Breast epithelium (tissue), 4 donors: ENCODE measurements at regions not wholly inside any gene's neighbourhood (a gene's known extent, or its start where the extent isn't known, plus 50 kb on each side); places are given as distances from the start of the nearest gene placed in this dataset.
A peak's percentile ranks its signal among the peaks of the same experiment; 100 is the strongest.
"Not testable (repeated sequence)": the region's sequence is repeated elsewhere in the genome, so short reads cannot be mapped to it uniquely, and the experiment has no call there.

Source experiments
- DNase-seq, 2 donors: peaks; one replicate each; pipeline ENCODE4 v3.0.0-alpha.2; 2019; ENCODE audit warnings: low spot score in 2 of 2
- H3K27ac ChIP-seq, 2 donors: fragments of 200-600 bp; sonication (generic) in 1 of 2; one replicate each; pipeline ENCODE4 v1.5.1; 2016 to 2019; ENCODE audit warnings: mild to moderate bottlenecking in 1 of 2
- H3K27me3 ChIP-seq, 2 donors: fragments of 200-600 bp; sonication (generic) in 1 of 2; one replicate each; pipeline versions ENCODE4 v1.5.1 to v1.6.0; 2017 to 2019; ENCODE audit warnings: control low read depth in 1 of 2, mild to moderate bottlenecking in 1 of 2
- H3K36me3 ChIP-seq: fragments of 200-600 bp; one replicate; pipeline ENCODE4 v1.5.1; 2019
- H3K4me1 ChIP-seq, 2 donors: fragments of 200-600 bp; sonication (generic); one replicate each; pipeline ENCODE4 v1.5.1; 2016 to 2019; ENCODE audit warnings: control low read depth in 1 of 2
- H3K4me3 ChIP-seq, 3 donors: fragments of 200-600 bp; sonication (generic); 1 replicate in 2 of 3; 2 replicates in 1 of 3; pipeline ENCODE4 v1.5.1; 2016 to 2019; ENCODE audit warnings: mild to moderate bottlenecking in 3 of 3, moderate library complexity in 2 of 3
- H3K9me3 ChIP-seq, 2 donors: fragments of 200-600 bp; sonication (generic) in 1 of 2; one replicate each; pipeline ENCODE4 v1.5.1; 2016 to 2019; ENCODE audit warnings: control low read depth in 1 of 2
- intact Hi-C: fragments of 100-400 bp; cut with DNase I; formaldehyde crosslinking; loops from one replicate; pipeline ENCODE4 v1.15.1; 2023; ENCODE audit warnings: low total_unique reads

GRCh38 chr9:61817127-61817705 is 627.4 kb downstream of the SPATA31A7 start:
- H3K9me3 ChIP-seq, H3K4me1 ChIP-seq, H3K36me3 ChIP-seq, H3K27me3 ChIP-seq, H3K4me3 ChIP-seq, DNase-seq, H3K27ac ChIP-seq, intact Hi-C loops: not testable (repeated sequence)

- H3K9me3 ChIP-seq, H3K36me3 ChIP-seq, H3K27me3 ChIP-seq, intact Hi-C loops, H3K4me1 ChIP-seq: not testable (repeated sequence)
- peak overlapping the region; percentile 5 to 54 for H3K27ac ChIP-seq
- peak; percentile 82 to 88 for DNase-seq
- peak overlapping the region; percentile 25 to 58 (median 45) for H3K4me3 ChIP-seq
These were observed 663.9 kb downstream of the SPATA31A7 start for GRCh38 chr9:61853624-61854259.

GRCh38 chr9:61854260-61854640 is 664.4 kb downstream of the SPATA31A7 start:
- Histone ChIP-seq H3K27ac (peak overlapping the region; percentile 5 to 54), H3K4me3 (peak overlapping the region; percentile 25 to 58 (median 45))
- H3K27me3 ChIP-seq, H3K9me3 ChIP-seq, H3K4me1 ChIP-seq, intact Hi-C loops, H3K36me3 ChIP-seq: not testable (repeated sequence)
- peak in 1 of 2 donors; percentile 42 for DNase-seq

GRCh38 chr9:61856283-61856682 is 666.4 kb downstream of the SPATA31A7 start:
- H3K36me3 ChIP-seq, H3K27me3 ChIP-seq, H3K27ac ChIP-seq, H3K9me3 ChIP-seq, H3K4me1 ChIP-seq, H3K4me3 ChIP-seq, intact Hi-C loops, DNase-seq: not testable (repeated sequence)

DNA sequence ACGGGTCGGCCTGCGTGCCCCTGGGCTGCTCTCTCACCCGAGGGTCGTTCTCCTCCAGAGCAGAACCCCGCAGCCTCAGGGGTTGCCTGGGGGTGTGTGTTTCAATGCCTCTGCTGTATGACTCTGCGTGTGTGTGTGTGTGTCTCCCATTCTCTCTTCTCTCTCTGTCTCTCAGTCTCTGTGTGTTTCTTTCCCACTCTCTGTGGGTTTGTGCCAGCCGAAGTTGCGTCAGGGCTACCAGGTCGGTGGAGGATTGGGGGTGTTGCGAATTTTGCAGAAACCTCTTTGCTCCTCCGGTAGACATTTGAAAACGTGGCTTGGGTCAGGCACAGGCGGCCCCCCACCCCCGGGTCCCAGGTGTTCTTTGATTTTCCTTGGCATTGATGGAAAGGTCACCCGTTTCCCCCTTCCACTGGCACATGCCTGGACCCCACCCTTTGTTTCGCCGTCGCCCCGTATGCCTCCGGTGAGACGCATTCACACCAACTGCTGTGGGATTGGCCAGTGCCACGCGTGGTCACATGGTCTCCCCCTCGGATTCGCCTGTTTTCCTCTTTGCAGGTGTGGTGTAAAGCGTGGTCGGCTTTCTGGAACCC is 667.1 kb downstream of the SPATA31A7 start:
- intact Hi-C loops, H3K4me1 ChIP-seq, H3K36me3 ChIP-seq, H3K9me3 ChIP-seq, H3K4me3 ChIP-seq, H3K27ac ChIP-seq, H3K27me3 ChIP-seq: not testable (repeated sequence)
- DNase-seq, result peak in 1 of 2 donors; percentile 54

GRCh38 chr9:61857709-61858351 is 668.0 kb downstream of the SPATA31A7 start:
- H3K9me3 ChIP-seq, H3K27ac ChIP-seq, H3K36me3 ChIP-seq, H3K27me3 ChIP-seq, DNase-seq, intact Hi-C loops, H3K4me1 ChIP-seq, H3K4me3 ChIP-seq: not testable (repeated sequence)

GRCh38 chr9:61862431-61862971 is 672.7 kb downstream of the SPATA31A7 start:
- H3K4me3 ChIP-seq, H3K27me3 ChIP-seq, H3K4me1 ChIP-seq, H3K36me3 ChIP-seq, H3K9me3 ChIP-seq, intact Hi-C loops, H3K27ac ChIP-seq: not testable (repeated sequence)
- DNase-seq, result peak; percentile 33 to 64

DNA sequence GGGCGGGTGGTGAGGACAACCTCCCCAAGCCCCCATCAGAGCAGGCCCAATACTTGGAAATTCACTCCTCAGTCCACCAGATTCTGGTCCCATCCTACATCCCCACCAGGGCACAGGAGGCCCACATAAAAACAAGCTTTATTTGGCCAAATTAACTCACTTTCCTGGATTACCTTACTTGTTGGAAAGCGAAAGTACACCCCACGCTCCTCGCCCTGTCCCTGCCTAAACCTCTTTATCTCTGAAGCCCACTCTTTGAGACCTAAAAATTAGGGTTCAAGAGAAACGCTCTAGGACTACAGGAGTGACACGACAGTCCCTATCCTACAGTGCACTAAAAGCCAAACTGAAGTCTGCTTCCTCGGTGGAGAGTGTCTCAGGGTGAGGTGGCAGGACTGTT is 674.6 kb downstream of the SPATA31A7 start:
- DNase-seq, result not testable (repeated sequence)

DNA sequence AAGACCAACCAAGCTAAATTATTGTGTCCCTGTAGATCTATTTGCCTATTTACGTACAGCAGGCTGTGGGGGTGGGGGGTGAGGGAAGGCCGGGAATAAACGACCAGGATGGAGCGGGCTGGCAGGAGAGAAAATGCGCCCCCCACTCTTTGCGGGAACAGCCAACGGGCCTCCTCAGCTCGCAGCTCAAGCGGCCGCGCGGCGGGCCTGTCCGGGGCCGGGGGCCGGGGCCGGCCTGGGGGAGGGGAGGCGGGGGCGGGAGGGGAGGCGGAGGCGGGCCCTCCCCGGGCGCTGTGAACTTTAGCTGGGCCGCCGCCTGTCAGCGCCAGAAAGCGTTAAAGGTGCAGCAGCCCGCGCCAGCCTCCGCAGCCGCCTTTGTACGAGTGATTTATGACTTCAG is 679.1 kb downstream of the SPATA31A7 start:
- H3K27me3 ChIP-seq, DNase-seq, H3K9me3 ChIP-seq, H3K27ac ChIP-seq, H3K4me3 ChIP-seq, H3K36me3 ChIP-seq, H3K4me1 ChIP-seq, intact Hi-C loops: not testable (repeated sequence)

More for the DNA sequence above, 674.6 kb downstream of the SPATA31A7 start:
- H3K27ac ChIP-seq, H3K4me3 ChIP-seq, H3K4me1 ChIP-seq, intact Hi-C loops, H3K36me3 ChIP-seq, H3K9me3 ChIP-seq, H3K27me3 ChIP-seq: not testable (repeated sequence)

- H3K9me3 ChIP-seq, H3K27me3 ChIP-seq, H3K4me3 ChIP-seq, intact Hi-C loops, DNase-seq, H3K4me1 ChIP-seq, H3K36me3 ChIP-seq, H3K27ac ChIP-seq: not testable (repeated sequence)
These were observed 682.5 kb downstream of the SPATA31A7 start for GRCh38 chr9:61872329-61872728.
